GM12872 (cell line): ENCODE measurements at regions not wholly inside any gene's neighbourhood (a gene's known extent, or its start where the extent isn't known, plus 50 kb on each side); places are given as distances from the start of the nearest gene placed in this dataset.

ENCODE experiments used
- CTCF ChIP-seq: IDR thresholded peaks from 3 replicates; pipeline ENCODE4 v1.5.1; 2011; ENCODE audit warnings: low read depth, mild to moderate bottlenecking, low read length, moderate library complexity; ENCODE audit not compliant: insufficient read depth

- no peak for TF ChIP-seq CTCF
Measured at GRCh38 chr1:4601941-4602340, 52.5 kb upstream of the AJAP1 start.

DNA sequence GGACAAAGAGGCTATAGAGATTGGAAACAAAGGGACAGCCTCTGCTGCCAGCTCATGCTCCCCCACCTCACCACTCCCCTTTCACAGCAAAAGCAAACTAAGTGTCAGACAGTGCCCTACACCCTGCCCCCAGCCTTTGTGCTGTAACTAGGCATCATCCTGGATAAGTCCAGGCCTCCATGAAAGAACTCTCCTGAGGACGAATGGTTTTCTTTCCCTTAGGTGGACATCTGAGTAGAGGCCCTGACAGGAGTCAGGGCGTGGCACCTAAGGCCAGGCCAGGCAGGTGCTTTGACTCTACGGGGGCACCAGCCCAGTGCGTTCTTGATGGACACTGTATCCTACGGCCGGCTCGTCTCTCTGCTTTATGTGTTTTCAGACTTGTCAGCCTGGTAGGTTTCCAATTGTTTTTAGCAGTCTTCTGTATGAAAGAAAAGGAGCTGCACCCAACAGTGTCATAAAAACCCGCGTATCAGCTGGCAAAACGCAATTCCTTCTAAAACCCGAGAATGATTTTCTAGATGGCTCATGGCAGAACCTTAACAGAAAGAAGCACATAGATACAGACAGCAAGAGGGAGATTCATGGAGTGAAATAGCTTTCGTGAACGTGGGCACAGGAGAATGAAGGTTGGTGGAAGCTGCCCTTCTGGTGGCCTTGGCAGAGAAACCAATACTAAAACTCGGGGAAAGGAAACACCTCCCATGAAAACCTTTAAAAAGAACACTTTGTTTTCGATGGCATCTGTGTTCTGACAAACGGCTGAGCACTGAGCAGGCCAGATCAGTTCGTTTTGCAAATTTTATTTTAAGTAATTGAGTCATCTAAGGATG, 51.7 kb upstream of the AJAP1 start:
- TF ChIP-seq CTCF = no peak

- no peak for TF ChIP-seq CTCF
Measured at GRCh38 chr1:4603295-4604110, 50.9 kb upstream of the AJAP1 start.
